Muscle layer of duodenum (tissue), 2 donors: ENCODE measurements at regions not wholly inside any gene's neighbourhood (a gene's known extent, or its start where the extent isn't known, plus 50 kb on each side); places are given as distances from the start of the nearest gene placed in this dataset.

ENCODE experiments used
- H3K27ac ChIP-seq: one replicate; pipeline ENCODE4 v1.7.0; 2013; ENCODE audit warnings: mild to moderate bottlenecking, low read length
- H3K27me3 ChIP-seq: one replicate; pipeline ENCODE4 v1.7.0; 2013; ENCODE audit warnings: low read depth, mild to moderate bottlenecking, control low read depth, low read length
- H3K36me3 ChIP-seq, 2 donors: one replicate each; pipeline ENCODE4 v1.7.0; 2013; ENCODE audit warnings: low read length in 2 of 2, control low read depth in 1 of 2, mild to moderate bottlenecking in 1 of 2; ENCODE audit not compliant: insufficient read depth in 2 of 2, control insufficient read depth in 1 of 2
- H3K4me1 ChIP-seq, 2 donors: one replicate each; pipeline ENCODE4 v1.7.0; 2013; ENCODE audit warnings: low read length in 2 of 2, mild to moderate bottlenecking in 2 of 2, control low read depth in 1 of 2, moderate library complexity in 1 of 2; ENCODE audit not compliant: insufficient read depth in 2 of 2, control insufficient read depth in 1 of 2
- H3K4me3 ChIP-seq, 2 donors: one replicate each; pipeline ENCODE4 v1.7.0; 2013; ENCODE audit warnings: low read length in 2 of 2, low read depth in 1 of 2, mild to moderate bottlenecking in 1 of 2
- H3K9me3 ChIP-seq, 2 donors: one replicate each; pipeline ENCODE4 v1.7.0; 2013; ENCODE audit warnings: low read length in 2 of 2, control low read depth in 1 of 2, mild to moderate bottlenecking in 1 of 2; ENCODE audit not compliant: control insufficient read depth in 1 of 2
- donor health status: healthy.

DNA sequence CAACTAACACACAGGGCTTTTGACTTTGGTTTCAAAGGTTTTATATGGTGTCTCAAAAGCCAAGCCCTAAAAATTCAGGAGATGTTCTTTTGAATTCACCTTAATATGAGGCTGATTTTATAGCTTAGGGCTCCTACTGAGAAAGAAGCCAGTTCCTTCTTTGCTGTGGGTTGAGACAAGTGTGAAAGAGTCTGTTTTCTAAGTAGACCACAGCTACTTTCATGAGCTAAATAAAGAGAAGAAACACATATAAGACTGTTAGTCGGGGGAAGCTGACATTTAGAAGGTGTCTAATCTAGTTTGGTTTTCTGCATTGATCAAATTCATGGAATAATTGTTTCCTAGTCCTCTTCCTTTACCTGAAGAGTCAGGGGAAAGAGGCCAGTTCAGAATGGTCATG, 332.1 kb upstream of the CELF2 start:
- no peaks in the 10 kb centered on the region for H3K27me3 ChIP-seq
- H3K4me3 ChIP-seq, result no peak overlapping the region
- no peaks in the 10 kb centered on the region for H3K36me3 ChIP-seq
- H3K9me3 ChIP-seq, result no peaks in the 10 kb centered on the region
- no peak overlapping the region for H3K27ac ChIP-seq
- H3K4me1 ChIP-seq, result no peaks in the 10 kb centered on the region

DNA sequence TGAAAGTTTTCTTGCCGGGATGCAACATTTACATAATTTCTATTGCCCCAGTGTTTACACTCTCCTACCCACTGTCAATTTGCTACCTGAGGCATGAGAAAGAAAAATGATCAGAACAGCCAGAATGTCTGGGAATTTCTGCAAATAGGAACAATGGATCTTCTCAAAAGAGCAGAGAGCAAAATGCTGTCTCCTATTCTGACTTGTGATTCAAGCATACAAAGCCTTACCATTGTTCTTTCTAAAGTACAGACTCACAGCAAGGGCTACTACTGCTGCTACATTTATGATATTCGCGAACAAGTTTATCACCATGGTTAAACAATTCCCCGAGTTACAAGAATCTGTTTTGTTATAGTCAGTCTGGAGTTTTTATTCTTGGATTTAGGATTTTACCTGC, 329.9 kb upstream of the CELF2 start:
- Histone ChIP-seq H3K36me3 (no peaks in the 10 kb centered on the region), H3K4me3 (no peak overlapping the region), H3K4me1 (no peaks in the 10 kb centered on the region), H3K27me3 (no peaks in the 10 kb centered on the region), H3K27ac (no peak overlapping the region), H3K9me3 (no peaks in the 10 kb centered on the region)

DNA sequence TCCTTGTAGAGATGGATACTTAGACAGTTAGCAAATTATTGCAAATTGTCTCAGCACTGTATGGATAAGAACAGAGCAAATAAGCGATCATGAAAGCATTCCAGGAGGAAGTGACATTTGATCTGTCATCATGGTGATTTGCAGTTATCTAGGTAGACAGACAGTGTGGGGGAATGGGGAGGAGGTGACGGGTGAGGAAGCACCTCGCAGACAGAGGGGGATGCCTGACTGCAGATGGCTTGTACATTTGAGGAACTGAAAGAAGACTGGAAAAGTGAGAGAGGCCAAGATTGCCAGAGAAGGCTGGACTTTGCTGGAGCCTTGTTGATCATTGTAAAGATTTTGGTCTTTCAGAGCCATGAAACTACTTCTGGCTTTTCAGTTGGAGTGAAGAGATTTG, 318.2 kb upstream of the CELF2 start:
- no peaks in the 10 kb centered on the region for H3K9me3 ChIP-seq
- no peaks in the 10 kb centered on the region for H3K4me1 ChIP-seq
- no peak overlapping the region for H3K4me3 ChIP-seq

DNA sequence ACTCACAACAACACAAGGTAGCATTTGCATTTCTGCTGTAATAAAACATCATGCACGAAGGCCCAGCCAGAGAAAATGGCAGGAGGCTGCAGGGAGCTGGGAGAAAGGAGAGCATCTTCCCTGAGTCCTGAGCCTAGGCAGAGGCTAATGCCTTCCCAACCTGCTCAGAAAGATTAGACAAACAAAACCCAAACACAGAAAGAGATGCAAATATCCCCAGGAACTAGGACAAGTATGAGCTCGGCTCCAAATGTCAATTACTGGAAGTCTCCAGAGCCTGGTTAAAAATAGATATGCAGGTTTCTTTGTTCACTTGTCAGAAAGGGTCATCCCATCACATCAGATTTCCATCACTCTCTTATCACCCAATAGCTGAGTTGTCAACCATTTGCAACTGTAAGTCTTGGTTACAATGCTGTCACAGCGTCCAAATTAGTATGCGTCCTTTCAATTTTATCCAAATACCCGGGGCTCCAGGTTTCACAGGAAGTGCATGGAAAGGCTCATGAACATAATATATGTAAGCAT, 316.5 kb upstream of the CELF2 start:
- Histone ChIP-seq H3K4me1 (no peaks in the 10 kb centered on the region), H3K36me3 (no peaks in the 10 kb centered on the region), H3K4me3 (no peak overlapping the region), H3K27me3 (no peaks in the 10 kb centered on the region), H3K27ac (no peak overlapping the region), H3K9me3 (no peaks in the 10 kb centered on the region)

More for the DNA sequence above, 318.2 kb upstream of the CELF2 start:
- no peaks in the 10 kb centered on the region for H3K36me3 ChIP-seq
- no peaks in the 10 kb centered on the region for H3K27me3 ChIP-seq
- H3K27ac ChIP-seq, result no peak overlapping the region

DNA sequence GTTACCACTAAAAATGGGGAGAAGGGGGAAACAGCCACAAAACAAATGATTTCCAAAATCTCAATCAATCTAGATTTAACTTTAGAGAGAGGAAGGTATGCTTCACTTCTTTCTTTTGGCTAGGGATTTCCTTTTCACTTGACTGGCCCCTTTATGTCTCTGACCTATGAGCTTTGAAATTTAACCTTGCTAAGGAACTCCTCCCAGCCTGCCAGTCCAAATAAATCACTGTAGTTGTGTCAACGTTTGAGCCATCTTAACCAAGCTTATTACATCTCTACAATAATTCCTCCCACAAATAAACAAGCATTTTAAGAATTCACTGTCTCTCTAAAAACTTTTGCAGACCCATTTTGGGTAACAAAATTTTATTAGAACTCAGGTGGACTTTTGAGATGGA, 315.5 kb upstream of the CELF2 start:
- Histone ChIP-seq H3K4me3 (no peak overlapping the region), H3K36me3 (no peaks in the 10 kb centered on the region), H3K9me3 (no peaks in the 10 kb centered on the region), H3K27me3 (no peaks in the 10 kb centered on the region), H3K4me1 (no peaks in the 10 kb centered on the region), H3K27ac (no peak overlapping the region)

DNA sequence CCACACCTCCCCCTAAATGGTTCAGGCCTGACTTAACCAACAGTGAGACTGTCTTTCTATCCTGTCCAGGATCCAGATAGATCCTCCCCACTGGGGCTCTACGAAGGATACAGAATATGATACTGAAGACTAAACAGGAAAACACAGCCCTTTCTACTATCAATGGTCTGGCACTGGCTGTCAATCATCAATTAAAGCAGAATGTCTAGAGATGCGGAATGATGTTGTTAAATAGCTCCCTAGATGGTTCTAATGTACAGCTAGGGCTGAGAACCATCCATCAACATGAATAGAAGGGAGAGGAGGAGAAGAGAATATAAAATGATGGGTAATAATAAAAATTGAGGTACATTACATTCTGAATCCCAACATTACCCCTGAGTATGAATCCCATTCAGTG, 314.3 kb upstream of the CELF2 start:
- H3K4me3 ChIP-seq, result no peak overlapping the region

DNA sequence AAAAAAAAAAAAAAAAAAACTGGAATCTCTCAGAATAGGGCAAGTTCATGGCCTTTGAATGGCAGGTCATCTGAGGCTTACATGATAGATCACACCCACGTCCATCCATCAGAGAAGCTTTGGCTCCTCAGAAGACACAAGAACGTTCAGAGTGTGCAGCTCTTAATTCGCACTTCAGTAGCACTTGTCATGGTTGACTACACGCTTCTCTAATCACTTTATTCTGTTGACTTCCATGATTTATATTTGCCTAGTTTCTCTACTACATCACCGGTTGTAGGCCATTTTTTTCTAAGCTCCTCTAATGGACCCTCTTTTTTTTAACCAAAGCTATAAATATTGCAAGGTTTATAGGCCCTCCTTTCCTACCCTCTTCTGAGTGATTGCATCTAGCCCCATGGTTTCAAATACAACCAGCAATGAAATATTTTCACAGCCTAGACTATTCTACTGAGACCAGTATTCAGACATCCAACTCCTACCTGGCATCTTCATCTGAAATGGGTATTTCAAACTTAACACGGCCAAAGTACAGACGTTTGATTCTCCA, 305.4 kb upstream of the CELF2 start:
- H3K27me3 ChIP-seq, result no peaks in the 10 kb centered on the region
- H3K4me1 ChIP-seq, result no peaks in the 10 kb centered on the region
- no peak overlapping the region for H3K4me3 ChIP-seq
- H3K36me3 ChIP-seq, result no peaks in the 10 kb centered on the region
- H3K27ac ChIP-seq, result no peak overlapping the region
- H3K9me3 ChIP-seq, result no peaks in the 10 kb centered on the region

More for the DNA sequence above, 314.3 kb upstream of the CELF2 start:
- no peaks in the 10 kb centered on the region for H3K27me3 ChIP-seq
- no peaks in the 10 kb centered on the region for H3K4me1 ChIP-seq
- no peaks in the 10 kb centered on the region for H3K36me3 ChIP-seq
- no peaks in the 10 kb centered on the region for H3K9me3 ChIP-seq
- no peak overlapping the region for H3K27ac ChIP-seq

DNA sequence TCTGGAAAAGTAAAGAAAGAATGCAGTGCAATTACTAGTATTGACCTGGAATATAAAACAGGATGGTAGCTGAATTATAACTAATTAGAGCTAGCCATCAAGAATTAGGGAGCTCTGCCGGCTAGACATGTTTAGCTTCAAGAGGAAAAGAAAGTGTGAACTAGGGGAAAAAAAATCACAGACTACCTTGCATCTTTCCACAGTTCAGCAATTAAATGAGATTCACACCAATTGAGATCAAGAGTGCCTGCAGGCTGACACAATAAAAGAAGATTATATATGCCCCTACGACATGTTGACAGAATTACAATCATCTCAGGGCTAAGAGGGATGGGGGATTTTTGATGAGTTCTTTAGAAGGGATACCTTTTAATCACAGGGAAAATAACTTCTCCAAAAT, 303.3 kb upstream of the CELF2 start:
- no peaks in the 10 kb centered on the region for H3K4me1 ChIP-seq
- no peaks in the 10 kb centered on the region for H3K36me3 ChIP-seq
- H3K4me3 ChIP-seq, result no peak overlapping the region
- H3K27me3 ChIP-seq, result no peaks in the 10 kb centered on the region
- no peak overlapping the region for H3K27ac ChIP-seq
- no peaks in the 10 kb centered on the region for H3K9me3 ChIP-seq

DNA sequence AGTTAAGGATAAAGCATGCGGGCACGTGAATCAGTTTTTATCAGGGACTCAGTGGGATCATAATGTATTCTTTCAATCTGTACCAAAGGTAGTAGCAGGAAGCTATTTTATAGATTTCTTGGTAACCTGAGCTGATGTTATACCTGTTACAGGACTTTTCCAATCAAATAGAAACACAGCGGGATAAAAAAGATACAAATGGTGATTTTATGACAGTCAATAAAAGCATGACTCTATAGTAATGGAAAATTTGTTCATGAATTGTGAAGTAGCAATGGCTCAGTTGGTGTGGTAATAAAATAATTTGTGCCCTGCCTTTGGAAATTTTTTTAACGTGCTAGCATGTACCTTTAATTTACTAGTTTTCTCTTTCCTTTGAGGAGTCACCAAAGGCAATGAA, 300.7 kb upstream of the CELF2 start:
- Histone ChIP-seq H3K36me3 (no peaks in the 10 kb centered on the region), H3K27ac (no peak overlapping the region), H3K4me1 (no peaks in the 10 kb centered on the region), H3K27me3 (no peaks in the 10 kb centered on the region), H3K4me3 (no peak overlapping the region), H3K9me3 (no peaks in the 10 kb centered on the region)

DNA sequence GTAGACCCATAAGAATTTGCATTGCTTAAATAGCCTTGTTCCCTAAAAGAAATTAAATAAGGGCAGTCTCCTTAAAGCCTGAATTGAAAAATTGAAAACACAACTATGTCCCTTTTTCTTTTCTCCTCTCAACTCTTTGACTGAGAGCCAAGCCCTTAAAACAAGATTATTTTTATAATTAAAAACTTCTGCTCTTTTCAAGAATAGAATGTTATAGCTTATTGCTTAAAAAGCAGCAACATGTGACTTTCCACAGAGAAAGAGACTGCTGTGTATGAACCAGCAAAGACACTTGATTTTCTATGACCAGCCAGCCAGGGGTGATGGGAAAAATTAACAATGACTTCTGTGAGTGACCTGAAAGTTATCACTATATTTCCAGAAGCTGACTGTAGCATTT, 295.2 kb upstream of the CELF2 start:
- no peak overlapping the region for H3K4me3 ChIP-seq
- H3K36me3 ChIP-seq, result no peaks in the 10 kb centered on the region
- no peaks in the 10 kb centered on the region for H3K9me3 ChIP-seq
- H3K4me1 ChIP-seq, result no peaks in the 10 kb centered on the region
- H3K27me3 ChIP-seq, result no peaks in the 10 kb centered on the region
- no peak overlapping the region for H3K27ac ChIP-seq

DNA sequence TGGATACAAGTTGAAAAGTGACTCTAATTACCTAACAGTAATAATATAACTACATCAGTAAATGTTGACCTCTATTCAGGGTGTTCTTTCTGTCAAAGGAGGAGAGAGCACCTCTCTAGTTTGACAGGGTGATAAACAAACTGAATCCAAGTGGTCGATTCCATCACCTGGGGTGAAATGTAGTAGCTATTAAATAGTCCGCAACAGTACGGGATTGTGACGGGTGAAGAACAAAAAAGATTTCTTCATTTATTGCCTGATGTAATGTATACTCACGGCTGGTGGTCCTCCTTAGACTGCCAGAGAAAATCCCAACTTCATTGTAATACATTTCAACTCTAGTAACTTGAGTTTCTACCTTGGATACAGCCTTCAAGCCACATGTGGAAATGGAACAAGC, 292.5 kb upstream of the CELF2 start:
- no peaks in the 10 kb centered on the region for H3K9me3 ChIP-seq
- no peak overlapping the region for H3K27ac ChIP-seq
- H3K36me3 ChIP-seq, result no peaks in the 10 kb centered on the region
- H3K27me3 ChIP-seq, result no peaks in the 10 kb centered on the region
- no peaks in the 10 kb centered on the region for H3K4me1 ChIP-seq
- H3K4me3 ChIP-seq, result no peak overlapping the region

DNA sequence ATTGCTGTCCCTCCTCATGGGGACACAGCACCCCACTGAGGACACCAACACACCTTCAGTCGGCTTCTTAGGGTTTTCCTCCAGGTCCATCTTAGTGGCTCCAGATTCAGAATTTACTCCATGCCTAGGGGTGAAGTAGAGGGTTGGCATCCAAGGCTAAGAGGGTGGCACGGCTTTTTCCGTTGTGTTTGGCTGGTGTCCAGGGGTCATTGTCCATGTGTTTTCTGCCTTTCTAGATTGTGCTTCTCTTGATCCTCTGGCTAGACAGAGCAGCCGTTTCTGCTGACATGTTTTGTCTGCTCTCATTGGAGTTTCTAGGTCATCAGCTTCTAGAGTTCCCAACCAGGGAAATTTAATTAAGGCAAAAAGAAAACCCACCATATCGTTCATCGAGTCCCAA, 291.6 kb upstream of the CELF2 start:
- no peak overlapping the region for H3K27ac ChIP-seq
- no peak overlapping the region for H3K4me3 ChIP-seq
- H3K9me3 ChIP-seq, result no peaks in the 10 kb centered on the region
- no peaks in the 10 kb centered on the region for H3K36me3 ChIP-seq
- H3K27me3 ChIP-seq, result no peaks in the 10 kb centered on the region
- H3K4me1 ChIP-seq, result no peaks in the 10 kb centered on the region
